Esophagus (tissue), 2 donors: ENCODE measurements at regions not wholly inside any gene's neighbourhood (a gene's known extent, or its start where the extent isn't known, plus 50 kb on each side); places are given as distances from the start of the nearest gene placed in this dataset.

Source experiments
- H3K27ac ChIP-seq, 2 donors: one replicate each; pipeline ENCODE4 v1.5.1; 2013; ENCODE audit warnings: low read depth in 2 of 2, mild to moderate bottlenecking in 2 of 2, inconsistent platforms in 1 of 2, low read length in 1 of 2, moderate library complexity in 1 of 2
- H3K27me3 ChIP-seq, 2 donors: one replicate each; pipeline ENCODE4 v1.6.1; 2013; ENCODE audit warnings: low read length in 2 of 2, control low read depth in 1 of 2, mild to moderate bottlenecking in 1 of 2; ENCODE audit not compliant: insufficient read depth in 2 of 2, control insufficient read depth in 1 of 2
- H3K36me3 ChIP-seq, 2 donors: one replicate each; pipeline ENCODE4 v1.6.1; 2013; ENCODE audit warnings: low read length in 1 of 2; ENCODE audit not compliant: control insufficient read depth in 2 of 2, insufficient read depth in 2 of 2
- H3K4me1 ChIP-seq, 2 donors: one replicate each; pipeline ENCODE4 v1.6.1; 2013; ENCODE audit warnings: low read length in 1 of 2; ENCODE audit not compliant: control insufficient read depth in 2 of 2, insufficient read depth in 2 of 2
- H3K4me3 ChIP-seq, 2 donors: one replicate each; pipeline ENCODE4 v1.5.1; 2013; ENCODE audit warnings: low read length in 2 of 2, mild to moderate bottlenecking in 2 of 2, low read depth in 1 of 2, moderate library complexity in 1 of 2
- H3K9me3 ChIP-seq, 2 donors: one replicate each; pipeline ENCODE4 v1.6.1; 2013; ENCODE audit warnings: mild to moderate bottlenecking in 2 of 2, low read depth in 1 of 2, low read length in 1 of 2, moderate library complexity in 1 of 2; ENCODE audit not compliant: control insufficient read depth in 2 of 2, insufficient read depth in 1 of 2
- WGBS, 2 donors: extraction: QIAGEN DNeasy Blood & Tissue Kit; methylation state at CpG; one replicate each; pipeline ENCODE4 v1.1.7; 2013; 5-methylcytosine and 5-hydroxymethylcytosine counted together
- donor health status: healthy with polysubstance abuse.
- donor health status: Bipolar disorder and iron deficiency.

DNA sequence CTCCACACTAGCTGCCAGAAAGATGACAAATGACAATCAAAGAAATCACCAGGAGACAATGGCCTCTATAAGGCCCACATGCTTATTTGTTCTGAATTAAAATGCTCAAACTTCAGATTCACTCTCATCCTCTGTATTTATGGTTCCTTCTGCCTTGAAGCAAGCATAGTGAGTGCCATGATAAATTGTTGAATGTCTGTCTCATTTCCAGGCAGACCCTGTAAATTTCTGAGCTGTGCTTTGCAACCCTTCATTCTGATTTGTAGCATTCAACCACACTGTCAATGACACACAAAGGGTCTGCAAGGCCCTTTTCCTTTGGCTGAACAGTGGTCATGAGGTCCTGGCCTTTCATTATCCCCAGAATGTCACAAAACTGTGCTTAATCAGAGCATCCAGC lies 506.6 kb upstream of the GHITM start:
- H3K36me3 ChIP-seq = no peaks in the 10 kb centered on the region
- no peaks in the 10 kb centered on the region for H3K9me3 ChIP-seq
- H3K27ac ChIP-seq = no peak overlapping the region
- no peak overlapping the region for H3K4me3 ChIP-seq
- H3K27me3 ChIP-seq = no peaks in the 10 kb centered on the region
- no peaks in the 10 kb centered on the region for H3K4me1 ChIP-seq

DNA sequence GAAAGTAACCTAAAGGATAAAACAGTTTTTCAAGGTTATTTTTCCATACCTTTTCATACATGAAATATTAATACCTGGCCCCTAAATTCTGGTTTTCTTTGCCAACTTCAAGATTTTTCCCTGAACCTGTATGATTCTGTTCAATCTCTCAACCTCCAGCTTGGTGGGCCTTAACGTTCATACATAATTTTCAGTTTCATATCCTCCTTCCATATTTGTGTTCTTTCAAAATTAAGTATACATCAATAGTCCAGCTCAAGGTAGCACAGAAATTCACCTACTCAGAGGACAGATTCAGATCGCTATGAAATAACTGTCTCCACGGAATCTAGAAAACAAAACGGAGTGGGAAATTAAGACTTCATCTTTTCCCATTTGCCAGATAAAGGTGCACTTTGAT lies 505.8 kb upstream of the GHITM start:
- Histone ChIP-seq H3K27ac (no peak overlapping the region), H3K36me3 (no peaks in the 10 kb centered on the region), H3K4me3 (no peak overlapping the region), H3K27me3 (no peaks in the 10 kb centered on the region), H3K9me3 (no peaks in the 10 kb centered on the region), H3K4me1 (no peaks in the 10 kb centered on the region)
- 89 to 95% methylated on average over 4 of the region's 4 CpGs for WGBS, 2 donors

DNA sequence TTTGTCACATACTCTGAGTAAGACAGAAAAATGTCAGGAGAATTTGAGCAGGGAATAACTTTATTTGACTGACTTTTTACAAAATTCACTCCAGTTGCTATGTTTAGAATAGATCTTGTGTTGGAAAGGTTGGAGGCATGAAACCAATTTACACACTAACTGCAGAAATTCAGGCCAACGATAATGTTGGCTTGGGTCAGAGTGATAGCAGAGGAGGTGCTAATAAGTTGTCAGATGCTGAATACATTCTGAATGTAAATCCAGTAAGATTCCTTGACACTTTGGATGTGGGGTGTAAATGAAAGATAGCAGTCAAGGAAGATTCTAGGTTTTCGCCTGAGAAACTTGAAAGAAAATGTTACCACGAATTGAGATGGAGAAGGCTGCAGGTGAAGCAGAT lies 502.5 kb upstream of the GHITM start:
- Histone ChIP-seq H3K27ac (no peak overlapping the region), H3K4me3 (no peak overlapping the region), H3K4me1 (no peaks in the 10 kb centered on the region), H3K36me3 (no peaks in the 10 kb centered on the region), H3K27me3 (no peaks in the 10 kb centered on the region), H3K9me3 (no peaks in the 10 kb centered on the region)
- 75 to 81% methylated on average over 3 of the region's 3 CpGs for WGBS, 2 donors

DNA sequence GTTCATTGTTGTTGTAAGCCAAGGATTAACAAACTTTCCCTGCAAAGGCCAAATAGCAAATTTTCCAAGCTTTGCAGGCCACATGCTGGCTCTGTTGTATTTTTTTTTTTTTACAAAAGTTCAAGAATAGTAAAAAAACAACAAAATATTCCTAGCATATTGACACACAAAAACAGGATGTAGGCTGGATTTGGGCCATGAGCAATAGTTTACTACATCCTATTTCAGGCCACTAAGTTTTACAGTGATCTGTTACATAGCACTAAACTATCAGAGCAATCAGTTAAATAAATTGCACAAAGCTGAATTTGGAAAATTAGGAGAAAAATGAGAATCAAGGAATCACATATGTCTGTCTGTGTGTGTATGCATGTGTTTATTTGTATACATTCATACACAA lies 491.8 kb upstream of the GHITM start:
- H3K27me3 ChIP-seq = no peaks in the 10 kb centered on the region
- H3K4me3 ChIP-seq = no peak overlapping the region
- no peaks in the 10 kb centered on the region for H3K4me1 ChIP-seq
- H3K36me3 ChIP-seq = no peaks in the 10 kb centered on the region
- no peaks in the 10 kb centered on the region for H3K9me3 ChIP-seq
- H3K27ac ChIP-seq = no peak overlapping the region

DNA sequence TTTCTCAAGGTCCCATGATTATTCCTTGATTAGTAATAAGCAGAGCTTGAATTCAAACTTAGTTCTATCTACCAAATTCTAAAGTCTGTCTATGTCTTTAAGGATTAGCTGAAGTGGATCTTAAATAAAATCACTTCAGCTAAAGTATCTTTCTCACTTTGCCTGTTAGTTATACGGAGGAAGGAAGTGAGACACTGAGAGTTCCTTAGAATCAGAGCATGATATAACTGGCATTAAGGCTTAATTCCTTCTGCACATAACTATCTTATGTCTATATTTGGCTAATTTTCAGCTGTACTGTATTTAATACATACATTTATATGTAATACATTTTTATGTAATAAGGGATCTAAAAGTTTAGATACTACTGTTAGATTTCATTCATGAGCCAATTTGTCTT lies 491.1 kb upstream of the GHITM start:
- Histone ChIP-seq H3K4me1 (no peaks in the 10 kb centered on the region), H3K27me3 (no peaks in the 10 kb centered on the region), H3K36me3 (no peaks in the 10 kb centered on the region), H3K27ac (no peak overlapping the region), H3K4me3 (no peak overlapping the region), H3K9me3 (no peaks in the 10 kb centered on the region)
- 52 to 61% methylated on average over 1 of the region's 1 CpG for WGBS, 2 donors

DNA sequence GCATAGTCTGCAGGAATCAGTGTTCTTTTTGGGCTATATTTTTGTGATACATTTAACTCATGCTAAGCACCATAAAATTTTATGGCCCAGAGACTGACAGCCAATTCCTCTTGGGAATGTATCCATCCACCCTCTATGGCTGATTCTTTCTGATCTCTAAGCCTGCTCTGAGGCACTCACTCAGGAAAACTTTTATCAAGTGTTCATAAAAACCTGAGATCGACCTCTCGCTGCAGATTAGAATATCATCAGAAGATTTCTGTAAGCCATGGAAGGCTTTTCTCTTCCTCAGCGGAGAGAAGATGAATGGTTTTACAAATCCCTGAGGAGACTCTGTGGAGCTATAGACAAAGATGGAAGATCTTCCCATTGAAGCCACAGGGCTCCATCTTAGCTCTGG lies 489.8 kb upstream of the GHITM start:
- Histone ChIP-seq H3K9me3 (no peaks in the 10 kb centered on the region), H3K4me3 (no peak overlapping the region), H3K27me3 (no peaks in the 10 kb centered on the region), H3K36me3 (no peaks in the 10 kb centered on the region), H3K4me1 (no peaks in the 10 kb centered on the region), H3K27ac (no peak overlapping the region)
- 93% methylated on average over 3 of the region's 3 CpGs for WGBS, 2 donors

DNA sequence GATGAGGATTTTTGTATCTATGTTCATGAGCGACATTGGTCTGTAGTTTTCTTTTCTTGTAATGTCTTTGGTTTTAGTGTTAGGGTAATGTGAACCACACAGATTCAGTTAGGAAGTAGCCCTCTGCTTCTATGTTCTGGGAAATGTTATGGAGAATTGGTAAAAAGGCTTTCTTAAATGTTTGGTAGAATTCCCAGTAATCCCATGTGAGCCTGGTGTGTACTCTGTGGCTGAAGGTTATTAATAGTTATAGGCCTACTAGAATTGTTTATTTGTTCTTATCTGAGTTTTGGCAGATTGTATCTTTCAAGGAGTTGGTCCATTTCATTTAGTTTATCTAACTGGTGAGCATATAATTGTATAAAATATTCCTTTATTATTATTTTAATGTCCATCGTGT lies 484.6 kb upstream of the GHITM start:
- H3K9me3 ChIP-seq = no peaks in the 10 kb centered on the region
- no peak overlapping the region for H3K27ac ChIP-seq
- H3K4me1 ChIP-seq = no peaks in the 10 kb centered on the region
- no peaks in the 10 kb centered on the region for H3K27me3 ChIP-seq
- WGBS, 2 donors = 81 to 87% methylated on average over 2 of the region's 2 CpGs
- H3K36me3 ChIP-seq = no peaks in the 10 kb centered on the region
- H3K4me3 ChIP-seq = no peak overlapping the region

DNA sequence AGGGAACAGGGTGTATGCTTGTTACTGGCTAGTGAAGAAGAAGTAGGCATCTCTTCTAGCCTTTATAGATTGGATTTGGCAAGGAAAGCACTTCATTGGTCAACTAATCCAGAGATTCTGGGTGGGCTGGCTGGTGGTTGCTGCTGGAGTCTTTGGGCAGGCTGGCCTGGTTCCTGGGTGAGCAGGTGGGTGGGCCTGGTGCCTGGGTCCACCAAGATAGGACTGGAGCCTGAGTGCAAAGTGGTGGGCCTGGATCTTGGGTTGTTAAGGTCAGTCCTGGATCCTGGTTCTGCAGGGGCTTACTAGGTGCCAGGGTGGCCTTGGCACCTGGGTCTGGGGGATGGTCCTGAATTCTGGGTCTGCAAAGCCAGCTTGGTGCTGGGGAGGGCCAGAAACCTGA lies 482.4 kb upstream of the GHITM start:
- no peaks in the 10 kb centered on the region for H3K36me3 ChIP-seq

DNA sequence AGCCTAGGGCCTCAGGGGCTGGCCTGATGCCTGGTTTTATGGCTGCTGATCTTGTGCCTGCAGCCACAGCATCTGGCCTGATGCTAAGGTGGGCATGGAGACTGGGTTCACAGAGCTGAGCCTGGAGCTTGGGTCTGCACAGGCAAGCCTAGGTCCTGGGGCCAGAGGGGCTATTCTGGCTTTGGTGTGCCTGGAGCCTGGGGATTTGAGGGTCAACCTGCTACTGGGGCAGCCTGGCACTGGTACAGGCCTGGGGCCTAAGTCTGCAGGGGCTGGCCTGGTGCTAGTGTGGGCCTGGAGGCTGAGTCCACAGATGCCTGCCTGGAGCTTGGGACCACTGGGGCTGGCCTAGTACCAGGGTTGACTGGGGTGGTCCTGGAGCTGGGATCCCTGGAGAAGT lies 481.8 kb upstream of the GHITM start:
- H3K36me3 ChIP-seq = no peaks in the 10 kb centered on the region
- no peak overlapping the region for H3K27ac ChIP-seq
- no peaks in the 10 kb centered on the region for H3K27me3 ChIP-seq
- no peaks in the 10 kb centered on the region for H3K9me3 ChIP-seq
- H3K4me1 ChIP-seq = no peaks in the 10 kb centered on the region
- H3K4me3 ChIP-seq = no peak overlapping the region

More for the DNA sequence above, 482.4 kb upstream of the GHITM start:
- H3K4me1 ChIP-seq = no peaks in the 10 kb centered on the region
- H3K9me3 ChIP-seq = no peaks in the 10 kb centered on the region
- no peak overlapping the region for H3K4me3 ChIP-seq
- H3K27me3 ChIP-seq = no peaks in the 10 kb centered on the region
- H3K27ac ChIP-seq = no peak overlapping the region

DNA sequence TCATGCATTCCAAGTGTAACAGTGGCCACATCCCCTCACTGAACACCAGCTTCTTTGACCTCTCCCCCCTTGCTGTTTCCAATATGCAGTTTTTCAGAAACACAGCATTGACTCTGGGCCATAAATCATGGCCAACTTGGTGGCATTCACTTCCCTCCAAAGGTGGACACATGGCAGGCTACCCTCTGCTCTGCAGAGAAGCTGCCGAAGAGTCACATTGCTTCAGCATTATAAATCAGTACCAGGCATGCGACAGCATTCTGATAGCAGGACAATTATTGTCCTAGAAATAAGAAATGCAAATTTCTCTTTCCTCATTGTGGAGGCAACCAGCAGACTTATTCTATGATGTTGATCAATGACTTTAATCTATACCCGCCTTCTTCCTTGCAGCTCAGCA lies 475.4 kb upstream of the GHITM start:
- WGBS, 2 donors = 89 to 91% methylated on average over 3 of the region's 3 CpGs
- Histone ChIP-seq H3K4me3 (no peak overlapping the region), H3K36me3 (no peaks in the 10 kb centered on the region), H3K27me3 (no peaks in the 10 kb centered on the region), H3K27ac (no peak overlapping the region), H3K9me3 (no peaks in the 10 kb centered on the region), H3K4me1 (no peaks in the 10 kb centered on the region)
